Esophagus muscularis mucosa (tissue), 4 donors: ENCODE measurements at regions not wholly inside any gene's neighbourhood (a gene's known extent, or its start where the extent isn't known, plus 50 kb on each side); places are given as distances from the start of the nearest gene placed in this dataset.

ENCODE experiments used
- DNase-seq: peaks from one replicate; pipeline ENCODE4 v3.0.0-alpha.2; 2017; ENCODE audit errors: extremely low spot score
- H3K27ac ChIP-seq, 4 donors: fragments of 200-600 bp; sonication (generic); replicated peaks in 1 of 4; 1 replicate in 3 of 4; 2 replicates in 1 of 4; pipeline ENCODE4 v1.5.1; 2016 to 2019; ENCODE audit warnings: mild to moderate bottlenecking in 1 of 4
- H3K27me3 ChIP-seq, 4 donors: fragments of 200-600 bp; sonication (generic); one replicate each; pipeline versions ENCODE4 v1.5.1 to v1.6.0; 2016 to 2019
- H3K36me3 ChIP-seq, 4 donors: fragments of 200-600 bp; sonication (generic); one replicate each; pipeline ENCODE4 v1.5.1; 2016 to 2019
- H3K4me1 ChIP-seq, 4 donors: fragments of 200-600 bp; sonication (generic); one replicate each; pipeline ENCODE4 v1.5.1; 2016 to 2019
- H3K4me3 ChIP-seq, 4 donors: fragments of 200-600 bp; sonication (generic); 1 replicate in 2 of 4; 2 replicates in 2 of 4; pipeline ENCODE4 v1.5.1; 2016 to 2019; ENCODE audit warnings: mild to moderate bottlenecking in 4 of 4, moderate library complexity in 1 of 4
- H3K9me3 ChIP-seq, 4 donors: fragments of 200-600 bp; sonication (generic); 1 replicate in 3 of 4; 2 replicates in 1 of 4; pipeline ENCODE4 v1.5.1; 2016 to 2019
- CTCF ChIP-seq, 3 experiments: fragments of 200-600 bp in 2 of 3; fragments of 450-650 bp in 1 of 3; sonication (generic) in 2 of 3; IDR thresholded peaks; one replicate each; pipeline ENCODE4 v1.5.1; 2017 to 2019; ENCODE audit warnings: antibody characterized with exemption in 3 of 3, mild to moderate bottlenecking in 2 of 3, moderate library complexity in 1 of 3
- EP300 ChIP-seq: sonication (generic); formaldehyde crosslinking; IDR thresholded peaks from one replicate; pipeline ENCODE4 v1.6.1; 2017; ENCODE audit warnings: antibody characterized with exemption
- POLR2A ChIP-seq: fragments of 450-650 bp; IDR thresholded peaks from one replicate; pipeline ENCODE4 v1.6.1; 2017; ENCODE audit warnings: antibody characterized with exemption, moderate library complexity, mild to moderate bottlenecking, low read depth
- POLR2AphosphoS5 ChIP-seq, 2 donors: sonication (generic); formaldehyde crosslinking; IDR thresholded peaks; one replicate each; pipeline ENCODE4 v1.6.1; 2017; ENCODE audit warnings: antibody characterized with exemption in 2 of 2
- WGBS: methylation state at CpG from one replicate; pipeline ENCODE4 v1.1.5; 2018; 5-methylcytosine and 5-hydroxymethylcytosine counted together
- intact Hi-C: fragments of 100-400 bp; cut with DNase I; formaldehyde crosslinking; loops from one replicate; pipeline ENCODE4 v1.15.1; 2023

- no peaks in the 10 kb centered on the region for H3K4me1 ChIP-seq
- H3K27me3 ChIP-seq: no peaks in the 10 kb centered on the region
- no peak for TF ChIP-seq CTCF (IDR thresholded peaks at IDR 0.05)
- TF ChIP-seq POLR2A: no peak
- TF ChIP-seq POLR2AphosphoS5 (IDR thresholded peaks at IDR 0.05): no peak
- no peak for TF ChIP-seq EP300
- DNase-seq: no peak
- peaks cover 0 to 14% (median 2%) of the 10 kb centered on the region in 4 donors for H3K9me3 ChIP-seq
- no peak overlapping the region for H3K27ac ChIP-seq
- intact Hi-C loops: no loop called here
- H3K4me3 ChIP-seq: no peak overlapping the region
- H3K36me3 ChIP-seq: no peaks in the 10 kb centered on the region
Measured at GRCh38 chr4:126986828-126987227, 645.9 kb upstream of the INTU start.

GRCh38 chr4:126991965-126992364 is 640.8 kb upstream of the INTU start:
- TF ChIP-seq CTCF (IDR thresholded peaks at IDR 0.05): no peak
- TF ChIP-seq POLR2AphosphoS5 (IDR thresholded peaks at IDR 0.05): no peak
- no peak for DNase-seq
- Histone ChIP-seq H3K4me1 (no peaks in the 10 kb centered on the region), H3K27me3 (no peaks in the 10 kb centered on the region), H3K4me3 (no peak overlapping the region), H3K36me3 (no peaks in the 10 kb centered on the region), H3K27ac (no peak overlapping the region), H3K9me3 (no peaks in the 10 kb centered on the region)
- 62% methylated on average over 1 of the region's 1 CpG for WGBS
- intact Hi-C loops: no loop called here

GRCh38 chr4:126992910-126993309 is 639.8 kb upstream of the INTU start:
- Histone ChIP-seq H3K9me3 (no peaks in the 10 kb centered on the region), H3K36me3 (no peaks in the 10 kb centered on the region), H3K4me3 (no peak overlapping the region), H3K4me1 (no peaks in the 10 kb centered on the region), H3K27me3 (no peaks in the 10 kb centered on the region), H3K27ac (no peak overlapping the region)
- TF ChIP-seq POLR2AphosphoS5 (IDR thresholded peaks at IDR 0.05) (no peak), POLR2A (no peak), EP300 (no peak), CTCF (IDR thresholded peaks at IDR 0.05) (no peak)
- 95% methylated on average over 1 of the region's 1 CpG for whole genome bisulfite sequencing
- no peak for DNase-seq
- intact Hi-C loops: no loop called here

GRCh38 chr4:126993351-126993750 is 639.4 kb upstream of the INTU start:
- WGBS: 90% methylated on average over 1 of the region's 1 CpG
- H3K27me3 ChIP-seq: no peaks in the 10 kb centered on the region
- H3K36me3 ChIP-seq: no peaks in the 10 kb centered on the region
- H3K4me3 ChIP-seq: no peak overlapping the region
- no peak for DNase-seq
- no peaks in the 10 kb centered on the region for H3K9me3 ChIP-seq
- no peak for TF ChIP-seq POLR2AphosphoS5 (IDR thresholded peaks at IDR 0.05)
- TF ChIP-seq POLR2A: no peak
- no peak for TF ChIP-seq CTCF (IDR thresholded peaks at IDR 0.05)
- no peak for TF ChIP-seq EP300
- no peak overlapping the region for H3K27ac ChIP-seq
- intact Hi-C loops: no loop called here
- no peaks in the 10 kb centered on the region for H3K4me1 ChIP-seq

- intact Hi-C loops: no loop called here
- no peak for DNase-seq
- Histone ChIP-seq H3K4me1 (no peaks in the 10 kb centered on the region), H3K27me3 (no peaks in the 10 kb centered on the region), H3K36me3 (no peaks in the 10 kb centered on the region), H3K4me3 (no peak overlapping the region), H3K27ac (no peak overlapping the region), H3K9me3 (no peaks in the 10 kb centered on the region)
- TF ChIP-seq CTCF (IDR thresholded peaks at IDR 0.05): no peak
- no peak for TF ChIP-seq POLR2AphosphoS5 (IDR thresholded peaks at IDR 0.05)
- TF ChIP-seq EP300: no peak
- no peak for TF ChIP-seq POLR2A
Measured at GRCh38 chr4:126995235-126995634, 637.5 kb upstream of the INTU start.
